ENCODE measurements at regions not wholly inside any gene's neighbourhood (a gene's known extent, or its start where the extent isn't known, plus 50 kb on each side); places are given as distances from the start of the nearest gene placed in this dataset.

- TF ChIP-seq GATA1 (IDR thresholded peaks at IDR 0.05; ENCODE audit: low read depth, low read length): no peak
- TF ChIP-seq POLR2A (IDR thresholded peaks at IDR 0.05; ENCODE audit: low read length): no peak
- DNase-seq: no peak
Measured at GRCh38 chr15:66924889-66925288, 140.5 kb upstream of the SMAD3 start.

- DNase-seq: no peak
- no peak for TF ChIP-seq GATA1 (IDR thresholded peaks at IDR 0.05; ENCODE audit: low read depth, low read length)
- TF ChIP-seq POLR2A (IDR thresholded peaks at IDR 0.05; ENCODE audit: low read length): no peak
Measured at GRCh38 chr15:66925721-66926120, 139.7 kb upstream of the SMAD3 start.

GRCh38 chr15:66927201-66928077 is 138.0 kb upstream of the SMAD3 start:
- TF ChIP-seq GATA1 (IDR thresholded peaks at IDR 0.05; ENCODE audit: low read depth, low read length): no peak
- TF ChIP-seq POLR2A (IDR thresholded peaks at IDR 0.05; ENCODE audit: low read length): no peak
- no peak for DNase-seq

- no peak for DNase-seq
- TF ChIP-seq GATA1 (IDR thresholded peaks at IDR 0.05; ENCODE audit: low read depth, low read length) (no peak), POLR2A (IDR thresholded peaks at IDR 0.05; ENCODE audit: low read length) (no peak)
Measured at GRCh38 chr15:66928101-66928500, 137.3 kb upstream of the SMAD3 start.

- TF ChIP-seq GATA1 (IDR thresholded peaks at IDR 0.05; ENCODE audit: low read depth, low read length) (no peak), POLR2A (IDR thresholded peaks at IDR 0.05; ENCODE audit: low read length) (no peak)
- no peak for DNase-seq
Measured at GRCh38 chr15:66928784-66929183, 136.6 kb upstream of the SMAD3 start.

- DNase-seq: no peak
- TF ChIP-seq POLR2A (IDR thresholded peaks at IDR 0.05; ENCODE audit: low read length) (no peak), GATA1 (IDR thresholded peaks at IDR 0.05; ENCODE audit: low read depth, low read length) (no peak)
Measured at GRCh38 chr15:66929843-66930402, 135.5 kb upstream of the SMAD3 start.

- TF ChIP-seq GATA1 (IDR thresholded peaks at IDR 0.05; ENCODE audit: low read depth, low read length) (no peak), POLR2A (IDR thresholded peaks at IDR 0.05; ENCODE audit: low read length) (no peak)
- DNase-seq: no peak
Measured at GRCh38 chr15:66931768-66932633, 133.4 kb upstream of the SMAD3 start.

GRCh38 chr15:66932634-66933024 is 132.8 kb upstream of the SMAD3 start:
- TF ChIP-seq GATA1 (IDR thresholded peaks at IDR 0.05; ENCODE audit: low read depth, low read length) (no peak), POLR2A (IDR thresholded peaks at IDR 0.05; ENCODE audit: low read length) (no peak)
- no peak for DNase-seq

GRCh38 chr15:66933932-66934867 is 131.2 kb upstream of the SMAD3 start:
- no peak for TF ChIP-seq POLR2A (IDR thresholded peaks at IDR 0.05; ENCODE audit: low read length)
- TF ChIP-seq GATA1 (IDR thresholded peaks at IDR 0.05; ENCODE audit: low read depth, low read length): no peak
- no peak for DNase-seq

GRCh38 chr15:66934868-66935520 is 130.4 kb upstream of the SMAD3 start:
- TF ChIP-seq GATA1 (IDR thresholded peaks at IDR 0.05; ENCODE audit: low read depth, low read length) (no peak), POLR2A (IDR thresholded peaks at IDR 0.05; ENCODE audit: low read length) (no peak)
- no peak for DNase-seq

GRCh38 chr15:66935688-66936087 is 129.7 kb upstream of the SMAD3 start:
- TF ChIP-seq GATA1 (IDR thresholded peaks at IDR 0.05; ENCODE audit: low read depth, low read length) (no peak), POLR2A (IDR thresholded peaks at IDR 0.05; ENCODE audit: low read length) (no peak)

GRCh38 chr15:66936109-66936860 is 129.1 kb upstream of the SMAD3 start:
- no peak for DNase-seq
- no peak for TF ChIP-seq GATA1 (IDR thresholded peaks at IDR 0.05; ENCODE audit: low read depth, low read length)
- TF ChIP-seq POLR2A (IDR thresholded peaks at IDR 0.05; ENCODE audit: low read length): no peak

More at GRCh38 chr15:66935688-66936087, 129.7 kb upstream of the SMAD3 start:
- DNase-seq: no peak
